Muscle of leg (tissue), 3 donors: ENCODE measurements at regions not wholly inside any gene's neighbourhood (a gene's known extent, or its start where the extent isn't known, plus 50 kb on each side); places are given as distances from the start of the nearest gene placed in this dataset.
"Not testable (repeated sequence)": the region's sequence is repeated elsewhere in the genome, so short reads cannot be mapped to it uniquely, and the experiment has no call there.

ENCODE experiments used
- DNase-seq: peaks from one replicate; pipeline ENCODE4 v3.0.0; 2013
- H3K27ac ChIP-seq: one replicate; pipeline ENCODE4 v1.5.1; 2013; ENCODE audit warnings: mild to moderate bottlenecking, low read length, control low read depth
- H3K27me3 ChIP-seq: one replicate; pipeline ENCODE4 v1.6.1; 2013; ENCODE audit warnings: low read length; ENCODE audit not compliant: control insufficient read depth, insufficient read depth
- H3K36me3 ChIP-seq: one replicate; pipeline ENCODE4 v1.6.1; 2013; ENCODE audit warnings: low read length; ENCODE audit not compliant: control insufficient read depth, insufficient read depth
- H3K4me1 ChIP-seq: one replicate; pipeline ENCODE4 v1.6.1; 2013; ENCODE audit warnings: low read length; ENCODE audit not compliant: control insufficient read depth, insufficient read depth
- H3K4me3 ChIP-seq: one replicate; pipeline ENCODE4 v1.5.1; 2013; ENCODE audit warnings: low read length, control low read depth
- H3K9me3 ChIP-seq: replicated peaks from 2 replicates; pipeline ENCODE4 v1.6.1; 2013; ENCODE audit warnings: low read depth, low read length; ENCODE audit not compliant: control insufficient read depth
- WGBS: methylation state at CpG from one replicate; pipeline ENCODE4 v1.1.5; 2013; ENCODE audit warnings: missing lambda C conversion rate; ENCODE audit not compliant: insufficient coverage; 5-methylcytosine and 5-hydroxymethylcytosine counted together

- H3K4me3 ChIP-seq = no peak overlapping the region
- no peak overlapping the region for H3K27ac ChIP-seq
- DNase-seq = no peak
- H3K4me1 ChIP-seq = no peaks in the 10 kb centered on the region
- no peaks in the 10 kb centered on the region for H3K27me3 ChIP-seq
- 79% methylated on average over 1 of the region's 3 CpGs for WGBS
- no peaks in the 10 kb centered on the region for H3K9me3 ChIP-seq
- no peaks in the 10 kb centered on the region for H3K36me3 ChIP-seq
Observed at GRCh38 chr6:150516199-150516598, 83.5 kb upstream of the PLEKHG1 start.

- 88% methylated on average over 2 of the region's 3 CpGs for WGBS
- Histone ChIP-seq H3K27me3 (no peaks in the 10 kb centered on the region), H3K9me3 (no peaks in the 10 kb centered on the region), H3K4me3 (no peak overlapping the region), H3K4me1 (no peaks in the 10 kb centered on the region), H3K36me3 (no peaks in the 10 kb centered on the region), H3K27ac (no peak overlapping the region)
- no peak for DNase-seq
Observed at GRCh38 chr6:150517175-150517574, 82.5 kb upstream of the PLEKHG1 start.

DNA sequence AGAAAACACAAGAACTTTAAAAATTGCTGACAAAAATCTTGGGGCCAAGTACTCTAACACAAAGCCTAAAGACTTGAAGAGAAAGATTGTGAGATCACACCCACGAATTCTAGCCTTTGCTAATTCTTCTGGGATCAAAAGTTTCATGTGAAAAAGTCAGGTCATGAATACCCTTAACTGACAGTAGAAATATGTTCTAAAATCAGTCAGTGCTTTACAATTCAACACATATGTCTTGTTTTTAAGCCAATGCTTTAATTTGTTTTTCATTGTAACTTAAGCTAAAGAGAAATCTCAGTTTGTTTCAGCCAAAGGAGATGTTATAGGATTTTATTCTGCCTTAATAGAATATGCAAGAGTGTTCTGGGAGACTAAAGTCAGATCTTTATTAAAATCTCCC lies 78.2 kb upstream of the PLEKHG1 start:
- Histone ChIP-seq H3K4me1 (no peaks in the 10 kb centered on the region), H3K36me3 (no peaks in the 10 kb centered on the region), H3K4me3 (no peak overlapping the region), H3K27me3 (no peaks in the 10 kb centered on the region), H3K9me3 (no peaks in the 10 kb centered on the region), H3K27ac (no peak overlapping the region)
- peak; percentile 59 for DNase-seq
- no CpG with 5 or more reads among the region's 1 CpG for WGBS

- not testable (repeated sequence) for H3K27me3 ChIP-seq, H3K36me3 ChIP-seq, H3K4me3 ChIP-seq, H3K9me3 ChIP-seq, DNase-seq, H3K4me1 ChIP-seq, H3K27ac ChIP-seq
- no CpG with 5 or more reads among the region's 3 CpGs for WGBS
Observed at GRCh38 chr6:150523216-150523615, 76.5 kb upstream of the PLEKHG1 start.

GRCh38 chr6:150525300-150525699 lies 74.4 kb upstream of the PLEKHG1 start:
- H3K27me3 ChIP-seq = no peaks in the 10 kb centered on the region
- WGBS = no CpG with 5 or more reads among the region's 1 CpG
- H3K27ac ChIP-seq = no peak overlapping the region
- H3K4me3 ChIP-seq = no peak overlapping the region
- H3K36me3 ChIP-seq = no peaks in the 10 kb centered on the region
- no peaks in the 10 kb centered on the region for H3K9me3 ChIP-seq
- no peak for DNase-seq
- H3K4me1 ChIP-seq = no peaks in the 10 kb centered on the region

DNA sequence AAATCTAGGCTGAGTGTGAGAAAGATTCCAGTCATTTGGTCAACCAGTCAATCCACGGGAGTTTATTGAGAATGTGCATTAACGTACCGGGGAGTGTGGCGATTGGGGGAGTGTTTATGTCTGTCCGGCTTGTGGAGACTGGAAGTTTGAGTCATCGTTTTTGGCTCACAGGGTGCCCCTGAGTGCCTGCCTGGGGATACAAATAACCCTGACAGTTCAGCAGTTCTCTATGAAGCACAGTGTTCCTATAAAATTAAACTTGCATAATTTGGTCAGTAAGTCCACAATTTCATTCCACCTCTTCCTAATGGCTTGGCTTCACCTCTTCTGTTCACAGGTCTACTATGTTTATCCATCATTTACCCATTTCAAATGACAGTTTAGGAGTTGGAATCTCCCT lies 72.6 kb upstream of the PLEKHG1 start:
- Histone ChIP-seq H3K4me1 (no peaks in the 10 kb centered on the region), H3K9me3 (no peaks in the 10 kb centered on the region), H3K27ac (no peak overlapping the region), H3K36me3 (no peaks in the 10 kb centered on the region), H3K4me3 (no peak overlapping the region), H3K27me3 (no peaks in the 10 kb centered on the region)
- DNase-seq = no peak
- 93% methylated on average over 4 of the region's 6 CpGs for WGBS

DNA sequence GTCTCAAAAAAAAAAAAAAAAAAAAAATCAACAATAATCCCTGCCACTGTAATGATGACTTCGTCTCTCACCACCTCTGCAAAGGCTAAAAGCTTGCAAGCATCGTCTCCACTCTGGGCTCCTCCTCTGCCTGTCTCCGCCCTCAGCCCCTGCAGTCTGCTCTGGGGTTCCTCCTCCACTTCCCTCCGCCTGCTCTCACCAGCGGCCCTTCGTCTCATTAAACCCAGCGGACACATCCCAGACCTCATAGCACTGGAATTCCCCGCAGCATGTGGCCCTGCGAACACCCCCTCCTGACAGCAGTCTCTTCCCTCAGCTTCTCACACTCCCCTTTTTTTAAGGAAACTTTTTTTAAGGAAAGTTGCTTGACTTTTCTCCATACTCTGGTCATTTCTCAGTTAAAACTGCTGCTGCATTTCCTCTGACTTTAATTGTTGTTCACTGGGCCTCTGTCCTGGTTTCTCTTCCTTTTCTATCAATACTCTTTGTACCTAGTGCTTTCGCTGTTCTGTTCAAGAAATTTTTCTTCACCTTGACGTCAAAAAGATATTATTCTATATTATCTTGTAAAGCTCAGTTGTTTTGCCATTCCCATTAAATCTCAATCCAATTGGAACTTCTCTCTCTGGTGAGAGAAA lies 70.9 kb upstream of the PLEKHG1 start:
- Histone ChIP-seq H3K9me3 (no peaks in the 10 kb centered on the region), H3K27ac (peak overlapping the region; percentile 79), H3K27me3 (no peaks in the 10 kb centered on the region), H3K4me3 (no peak overlapping the region), H3K4me1 (no peaks in the 10 kb centered on the region), H3K36me3 (no peaks in the 10 kb centered on the region)
- WGBS = 11% methylated on average over 8 of the region's 11 CpGs
- peak; percentile 85 for DNase-seq

GRCh38 chr6:150529646-150530045 lies 70.0 kb upstream of the PLEKHG1 start:
- H3K4me3 ChIP-seq = no peak overlapping the region
- no peak overlapping the region for H3K27ac ChIP-seq
- no peak for DNase-seq
- no peaks in the 10 kb centered on the region for H3K36me3 ChIP-seq
- WGBS = no CpG with 5 or more reads among the region's 3 CpGs
- H3K4me1 ChIP-seq = peaks cover 1% of the 10 kb centered on the region
- H3K9me3 ChIP-seq = no peaks in the 10 kb centered on the region
- no peaks in the 10 kb centered on the region for H3K27me3 ChIP-seq

DNA sequence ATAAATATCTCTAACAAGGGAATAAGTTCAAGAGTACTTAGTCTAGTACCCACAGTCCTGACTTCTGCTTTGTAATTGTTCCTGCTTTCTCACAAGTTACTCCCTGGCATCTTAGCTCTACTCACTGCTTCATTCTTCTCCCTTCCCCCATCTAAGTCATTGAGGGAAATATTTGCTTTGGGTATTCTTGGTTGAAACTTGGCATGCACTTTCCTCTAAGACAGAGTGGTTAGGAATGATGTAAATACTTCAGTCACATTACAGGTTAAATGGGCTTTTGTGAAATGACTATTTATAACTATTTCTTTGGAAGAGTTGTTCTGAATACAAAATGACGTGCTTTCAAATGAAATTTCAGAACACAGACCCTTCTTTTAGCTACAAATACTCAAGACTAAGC lies 67.7 kb upstream of the PLEKHG1 start:
- Histone ChIP-seq H3K4me1 (peaks cover 6% of the 10 kb centered on the region), H3K4me3 (no peak overlapping the region), H3K27me3 (no peaks in the 10 kb centered on the region), H3K36me3 (no peaks in the 10 kb centered on the region), H3K27ac (no peak overlapping the region), H3K9me3 (no peaks in the 10 kb centered on the region)
- DNase-seq = no peak
- WGBS = no CpG with 5 or more reads among the region's 1 CpG

DNA sequence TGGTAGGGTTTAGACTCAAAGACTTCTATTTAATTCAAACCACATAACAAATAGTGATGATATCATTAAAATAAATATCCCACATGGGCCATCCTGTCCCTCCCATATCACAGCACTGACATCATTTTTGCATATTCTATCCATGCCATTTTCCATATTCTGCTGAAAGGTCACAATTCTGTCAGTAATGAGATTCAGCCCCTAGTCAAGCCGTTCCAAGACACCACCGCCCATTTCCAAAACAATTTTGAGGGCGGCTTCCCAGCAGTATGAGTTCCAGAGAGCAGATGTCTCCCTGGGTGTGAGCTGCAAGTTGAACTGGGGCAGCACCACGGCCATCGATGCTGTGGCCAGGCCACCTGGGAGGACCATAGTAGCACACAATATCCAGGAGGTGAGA lies 65.1 kb upstream of the PLEKHG1 start:
- Histone ChIP-seq H3K27ac (peak overlapping the region; percentile 84), H3K4me3 (no peak overlapping the region), H3K9me3 (peaks cover 3% of the 10 kb centered on the region), H3K4me1 (peaks cover 13% of the 10 kb centered on the region), H3K36me3 (no peaks in the 10 kb centered on the region), H3K27me3 (no peaks in the 10 kb centered on the region)
- DNase-seq = peak; percentile 94
- 28% methylated on average over 5 of the region's 5 CpGs for WGBS
